NB4 (cell line): ENCODE measurements at regions not wholly inside any gene's neighbourhood (a gene's known extent, or its start where the extent isn't known, plus 50 kb on each side); places are given as distances from the start of the nearest gene placed in this dataset.

Source experiments
- DNase-seq: peaks from one replicate; pipeline ENCODE4 v3.0.0; 2010; ENCODE audit warnings: low read depth
- H3K4me3 ChIP-seq: one replicate; pipeline ENCODE4 v1.5.1; 2011; ENCODE audit warnings: mild to moderate bottlenecking, low read depth, low read length, moderate library complexity
- MYC ChIP-seq: IDR thresholded peaks from 2 replicates; pipeline ENCODE4 v1.6.1; 2011; ENCODE audit warnings: low read depth, low read length
- POLR2A ChIP-seq: IDR thresholded peaks from 2 replicates; pipeline ENCODE4 v1.6.1; 2011; ENCODE audit warnings: mild to moderate bottlenecking; ENCODE audit not compliant: insufficient read length; ENCODE audit errors: extremely low read depth
- TF ChIP-seq, protein P1 (sequence below): IDR thresholded peaks from 2 replicates; pipeline ENCODE4 v1.6.1; 2011; ENCODE audit warnings: low read depth, low read length
- TF ChIP-seq, protein P2 (sequence below): IDR thresholded peaks from one replicate; pipeline ENCODE4 v1.5.1; 2012; ENCODE audit warnings: low read depth, low read length

DNA sequence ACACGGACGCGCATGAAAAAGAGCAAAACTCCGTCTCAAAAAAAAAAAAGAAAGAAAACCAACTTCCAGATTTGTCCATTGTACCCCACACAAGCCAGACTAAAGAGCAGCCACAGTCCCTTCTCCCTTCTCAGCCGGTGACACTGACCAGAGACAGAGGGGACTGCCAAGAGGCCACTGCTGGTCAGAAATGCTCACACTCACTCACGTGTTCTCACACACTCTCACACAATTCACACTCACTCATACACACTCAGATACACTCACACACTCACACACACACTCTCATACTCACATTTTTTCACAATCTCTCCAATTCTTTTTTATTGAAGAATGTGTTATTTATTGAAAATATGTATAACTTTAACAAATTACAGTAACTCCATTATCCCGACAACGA lies 90.8 kb upstream of the RAB4A start:
- no peak for TF ChIP-seq MYC
- TF ChIP-seq, protein P1, sequence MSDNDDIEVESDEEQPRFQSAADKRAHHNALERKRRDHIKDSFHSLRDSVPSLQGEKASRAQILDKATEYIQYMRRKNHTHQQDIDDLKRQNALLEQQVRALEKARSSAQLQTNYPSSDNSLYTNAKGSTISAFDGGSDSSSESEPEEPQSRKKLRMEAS = no peak
- TF ChIP-seq, protein P2, sequence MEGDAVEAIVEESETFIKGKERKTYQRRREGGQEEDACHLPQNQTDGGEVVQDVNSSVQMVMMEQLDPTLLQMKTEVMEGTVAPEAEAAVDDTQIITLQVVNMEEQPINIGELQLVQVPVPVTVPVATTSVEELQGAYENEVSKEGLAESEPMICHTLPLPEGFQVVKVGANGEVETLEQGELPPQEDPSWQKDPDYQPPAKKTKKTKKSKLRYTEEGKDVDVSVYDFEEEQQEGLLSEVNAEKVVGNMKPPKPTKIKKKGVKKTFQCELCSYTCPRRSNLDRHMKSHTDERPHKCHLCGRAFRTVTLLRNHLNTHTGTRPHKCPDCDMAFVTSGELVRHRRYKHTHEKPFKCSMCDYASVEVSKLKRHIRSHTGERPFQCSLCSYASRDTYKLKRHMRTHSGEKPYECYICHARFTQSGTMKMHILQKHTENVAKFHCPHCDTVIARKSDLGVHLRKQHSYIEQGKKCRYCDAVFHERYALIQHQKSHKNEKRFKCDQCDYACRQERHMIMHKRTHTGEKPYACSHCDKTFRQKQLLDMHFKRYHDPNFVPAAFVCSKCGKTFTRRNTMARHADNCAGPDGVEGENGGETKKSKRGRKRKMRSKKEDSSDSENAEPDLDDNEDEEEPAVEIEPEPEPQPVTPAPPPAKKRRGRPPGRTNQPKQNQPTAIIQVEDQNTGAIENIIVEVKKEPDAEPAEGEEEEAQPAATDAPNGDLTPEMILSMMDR = no peak
- TF ChIP-seq POLR2A = no peak
- no peak overlapping the region for H3K4me3 ChIP-seq
- no peak for DNase-seq

DNA sequence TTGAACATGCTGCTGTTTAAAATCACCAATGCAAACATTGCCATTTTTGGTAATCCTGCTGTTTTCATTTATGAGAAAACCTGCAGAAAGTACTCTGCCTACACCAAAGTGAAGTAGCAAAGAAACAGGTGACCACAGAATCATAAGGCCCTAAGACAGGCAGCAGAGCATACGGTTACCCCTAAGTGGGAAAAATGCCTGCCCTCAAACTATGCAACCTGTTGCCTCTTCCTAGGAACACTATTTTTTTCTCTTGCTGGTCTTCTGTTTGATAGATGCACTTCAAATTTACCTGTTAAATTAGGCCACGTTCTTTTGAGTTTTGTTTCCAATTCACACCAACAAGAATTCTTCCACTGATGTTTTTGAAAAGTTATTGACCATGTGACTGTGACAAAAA lies 89.5 kb upstream of the RAB4A start:
- H3K4me3 ChIP-seq = no peak overlapping the region
- TF ChIP-seq, protein P1 = no peak
- TF ChIP-seq POLR2A (no peak), MYC (no peak)
- TF ChIP-seq, protein P2 = no peak
- no peak for DNase-seq

DNA sequence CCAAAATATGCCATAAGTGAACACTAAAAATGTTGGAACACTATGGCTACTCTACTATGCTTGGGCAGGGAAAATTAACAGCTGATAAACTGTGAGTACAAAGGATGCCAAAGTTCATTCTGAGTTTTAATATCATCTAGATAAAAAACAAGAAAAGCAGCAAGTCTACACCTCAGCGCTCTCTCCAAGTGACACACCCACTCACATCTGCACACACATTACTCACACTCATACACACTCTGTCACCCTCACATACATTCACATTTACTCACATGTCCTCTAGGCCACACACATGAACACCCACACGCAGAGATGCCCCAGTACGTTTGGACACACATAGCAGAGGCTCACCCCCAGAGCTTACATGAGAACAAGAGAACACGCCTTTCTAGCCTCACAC lies 87.3 kb upstream of the RAB4A start:
- H3K4me3 ChIP-seq = no peak overlapping the region
- TF ChIP-seq MYC = no peak
- TF ChIP-seq POLR2A = no peak
- TF ChIP-seq, protein P1 = no peak
- TF ChIP-seq, protein P2 = no peak
- DNase-seq = no peak

DNA sequence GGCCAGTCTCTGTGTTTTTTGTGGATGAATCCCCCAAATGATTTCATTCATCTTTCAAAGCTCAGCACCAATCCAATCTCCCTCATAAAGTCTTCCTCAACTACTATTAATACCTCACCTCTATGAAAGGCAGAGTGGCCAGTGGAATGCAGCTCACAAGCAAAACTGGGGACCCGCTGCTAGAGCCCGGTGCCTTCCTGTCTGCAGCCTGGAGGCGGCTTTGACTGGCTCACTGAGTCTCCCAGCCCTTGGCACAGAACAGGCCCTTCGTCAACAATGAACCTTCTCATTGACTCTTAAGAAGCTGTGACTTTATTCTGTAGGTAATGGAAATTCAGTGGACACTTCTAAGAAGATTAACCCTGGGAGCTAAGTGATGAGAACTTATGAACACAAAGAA lies 86.8 kb upstream of the RAB4A start:
- H3K4me3 ChIP-seq = no peak overlapping the region
- DNase-seq = no peak
- TF ChIP-seq, protein P2 = no peak
- TF ChIP-seq POLR2A = no peak
- TF ChIP-seq, protein P1 = no peak
- no peak for TF ChIP-seq MYC

DNA sequence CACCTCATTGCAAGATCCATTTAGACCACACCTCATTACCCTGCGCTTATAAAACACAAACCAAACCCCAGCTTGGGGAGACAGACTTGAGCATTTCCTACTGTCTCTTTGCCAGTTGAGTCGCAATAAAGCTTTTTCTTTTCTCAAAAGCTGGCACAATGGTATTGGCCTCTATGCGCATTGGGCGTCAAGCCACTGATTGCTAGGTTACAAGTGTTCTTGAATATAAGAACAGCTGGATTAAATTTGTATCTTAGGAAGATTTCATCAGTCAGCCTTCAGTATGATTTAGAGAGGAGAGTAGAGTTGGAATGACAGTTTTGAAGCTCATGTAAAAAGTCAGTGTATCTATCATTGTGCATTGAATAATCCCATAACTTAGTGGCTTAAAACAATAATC lies 84.9 kb upstream of the RAB4A start:
- H3K4me3 ChIP-seq = no peak overlapping the region
- TF ChIP-seq POLR2A (no peak), MYC (no peak)
- TF ChIP-seq, protein P2 = no peak
- TF ChIP-seq, protein P1 = no peak
- no peak for DNase-seq
